ENCODE measurements at regions not wholly inside any gene's neighbourhood (a gene's known extent, or its start where the extent isn't known, plus 50 kb on each side); places are given as distances from the start of the nearest gene placed in this dataset.

GRCh38 chr13:19088416-19088815 lies 93.2 kb downstream of the TUBA3C start:
- TF ChIP-seq EP300 (IDR thresholded peaks at IDR 0.05) (no peak), CTCF (IDR thresholded peaks at IDR 0.05) (no peak)
